CD4-positive, CD25-positive, alpha-beta regulatory T cell (primary cell): ENCODE measurements at regions not wholly inside any gene's neighbourhood (a gene's known extent, or its start where the extent isn't known, plus 50 kb on each side); places are given as distances from the start of the nearest gene placed in this dataset.

ENCODE experiments used
- ATAC-seq, 2 donors: fragments of 150-1000 bp; cut with Tn5 transposase; one replicate each; pipeline ENCODE4 v1.10.0; 2021; ENCODE audit warnings: low read depth in 2 of 2, moderate number of reproducible peaks in 2 of 2, moderate library complexity in 1 of 2
- DNase-seq, 3 donors: peaks; one replicate each; pipeline versions ENCODE4 v3.0.0 to v3.0.0-alpha.2; 2012 to 2022; ENCODE audit warnings: mixed read lengths in 1 of 3
- H3K27ac ChIP-seq: one replicate; pipeline ENCODE4 v1.7.0; 2013; ENCODE audit warnings: mild to moderate bottlenecking, low read length; ENCODE audit not compliant: insufficient read depth, poor library complexity, severe bottlenecking
- H3K27me3 ChIP-seq: one replicate; pipeline ENCODE4 v1.7.0; 2013; ENCODE audit warnings: low read length; ENCODE audit not compliant: control insufficient read depth, insufficient read depth
- H3K36me3 ChIP-seq: one replicate; pipeline ENCODE4 v1.7.0; 2013; ENCODE audit warnings: mild to moderate bottlenecking, low read length, moderate library complexity; ENCODE audit not compliant: control insufficient read depth, insufficient read depth
- H3K4me1 ChIP-seq: 2 replicates; pipeline ENCODE4 v1.7.0; 2013; ENCODE audit warnings: mild to moderate bottlenecking, low read length; ENCODE audit not compliant: insufficient read depth, control insufficient read depth, poor library complexity, severe bottlenecking
- H3K4me3 ChIP-seq: one replicate; pipeline ENCODE4 v1.7.0; 2013; ENCODE audit warnings: low read depth, mild to moderate bottlenecking, low read length, moderate library complexity
- H3K9me3 ChIP-seq, 2 experiments: 1 replicate in 1 of 2; 2 replicates in 1 of 2; pipeline ENCODE4 v1.7.0; 2013; ENCODE audit warnings: low read length in 2 of 2, mild to moderate bottlenecking in 1 of 2, moderate library complexity in 1 of 2; ENCODE audit not compliant: control insufficient read depth in 2 of 2
- H3K27ac Mint-ChIP-seq, 3 donors: one replicate each; pipeline ENCODE4 v1.8.0; 2020 to 2022; ENCODE audit warnings: mild to moderate bottlenecking in 3 of 3, mixed read lengths in 3 of 3, moderate library complexity in 2 of 3
- H3K27me3 Mint-ChIP-seq: one replicate; pipeline ENCODE4 v1.8.0; 2022; ENCODE audit warnings: mild to moderate bottlenecking, mixed read lengths
- H3K36me3 Mint-ChIP-seq: one replicate; pipeline ENCODE4 v1.8.0; 2020; ENCODE audit warnings: mixed read lengths
- H3K4me1 Mint-ChIP-seq, 4 donors: one replicate each; pipeline ENCODE4 v1.8.0; 2020 to 2022; ENCODE audit warnings: mixed read lengths in 4 of 4, mild to moderate bottlenecking in 1 of 4
- H3K4me3 Mint-ChIP-seq, 4 donors: one replicate each; pipeline ENCODE4 v1.8.0; 2020 to 2022; ENCODE audit warnings: mild to moderate bottlenecking in 4 of 4, mixed read lengths in 4 of 4, moderate library complexity in 3 of 4
- H3K9me3 Mint-ChIP-seq, 7 donors: one replicate each; pipeline ENCODE4 v1.8.0; 2020 to 2022; ENCODE audit warnings: mixed read lengths in 7 of 7, mild to moderate bottlenecking in 3 of 7, moderate library complexity in 2 of 7

- Histone ChIP-seq H3K4me1 (no peaks in the 10 kb centered on the region), H3K27me3 (no peaks in the 10 kb centered on the region), H3K4me3 (no peak overlapping the region), H3K36me3 (no peaks in the 10 kb centered on the region), H3K27ac (no peak overlapping the region), H3K9me3 (no peaks in the 10 kb centered on the region)
- Mint-ChIP-seq H3K27ac (no peak overlapping the region), H3K36me3 (peaks cover 42% of the 10 kb centered on the region), H3K4me3 (no peak overlapping the region), H3K27me3 (peaks cover 4% of the 10 kb centered on the region), H3K4me1 (no peaks in the 10 kb centered on the region), H3K9me3 (peaks cover 0 to 19% (median 3%) of the 10 kb centered on the region in 7 donors)
- no peak for DNase-seq
- no peak for ATAC-seq
Observed at GRCh38 chr5:116354699-116355098, 219.9 kb downstream of the SEMA6A start.

- H3K27me3 Mint-ChIP-seq: no peaks in the 10 kb centered on the region
- no peaks in the 10 kb centered on the region for H3K36me3 ChIP-seq
- H3K27ac ChIP-seq: no peak overlapping the region
- DNase-seq (no peak), ATAC-seq (no peak)
- peaks cover 2 to 33% (median 7%) of the 10 kb centered on the region in 7 donors for H3K9me3 Mint-ChIP-seq
- no peaks in the 10 kb centered on the region for H3K4me1 Mint-ChIP-seq
- H3K4me1 ChIP-seq: no peaks in the 10 kb centered on the region
- peaks cover 5 to 10% of the 10 kb centered on the region in 2 experiments for H3K9me3 ChIP-seq
- H3K4me3 ChIP-seq: no peak overlapping the region
- no peak overlapping the region for H3K27ac Mint-ChIP-seq
- no peaks in the 10 kb centered on the region for H3K27me3 ChIP-seq
- no peak overlapping the region for H3K4me3 Mint-ChIP-seq
- H3K36me3 Mint-ChIP-seq: peaks cover 57% of the 10 kb centered on the region
Observed at GRCh38 chr5:116347657-116348056, 227.0 kb downstream of the SEMA6A start.

GRCh38 chr5:116343961-116344360, 230.7 kb downstream of the SEMA6A start:
- Histone ChIP-seq H3K36me3 (no peaks in the 10 kb centered on the region), H3K9me3 (peaks cover 5 to 10% of the 10 kb centered on the region in 2 experiments), H3K4me3 (no peak overlapping the region), H3K4me1 (no peaks in the 10 kb centered on the region), H3K27me3 (no peaks in the 10 kb centered on the region), H3K27ac (no peak overlapping the region)
- H3K27ac Mint-ChIP-seq: no peak overlapping the region
- DNase-seq: no peak
- H3K9me3 Mint-ChIP-seq: peaks cover 4 to 36% (median 12%) of the 10 kb centered on the region in 7 donors
- ATAC-seq: no peak
- no peaks in the 10 kb centered on the region for H3K27me3 Mint-ChIP-seq
- H3K36me3 Mint-ChIP-seq: peaks cover 42% of the 10 kb centered on the region
- H3K4me3 Mint-ChIP-seq: no peak overlapping the region
- H3K4me1 Mint-ChIP-seq: no peaks in the 10 kb centered on the region
